Naive thymus-derived CD4-positive, alpha-beta T cell (primary cell): ENCODE measurements at regions not wholly inside any gene's neighbourhood (a gene's known extent, or its start where the extent isn't known, plus 50 kb on each side); places are given as distances from the start of the nearest gene placed in this dataset.

Experiments used
- ATAC-seq: fragments of 150-1000 bp; cut with Tn5 transposase; 2 replicates; pipeline ENCODE4 v1.10.0; 2021; ENCODE audit warnings: mild to moderate bottlenecking, moderate library complexity
- CTCF ChIA-PET: fragments of 350-600 bp; sonication (Branson Sonifier 250); formaldehyde crosslinking; loops from one replicate; lab custom pipeline; 2021; ENCODE audit warnings: antibody characterized with exemption; lab: Charles Lee
- POLR2A ChIA-PET: fragments of 350-600 bp; sonication (Branson Sonifier 250); formaldehyde crosslinking; loops from one replicate; lab custom pipeline; 2021; ENCODE audit warnings: antibody characterized with exemption, inconsistent platforms; lab: Charles Lee
- DNase-seq, 9 donors: peaks; one replicate each; pipeline versions ENCODE4 v3.0.0 to v3.0.0-alpha.2; 2020 to 2022; ENCODE audit warnings: mixed read lengths in 1 of 9
- H3K27ac ChIP-seq: one replicate; pipeline ENCODE4 v1.7.0; 2013; ENCODE audit warnings: mild to moderate bottlenecking, low read depth, low read length, moderate library complexity
- H3K27me3 ChIP-seq, 2 donors: one replicate each; pipeline ENCODE4 v1.7.0; 2013; ENCODE audit warnings: low read length in 2 of 2, mild to moderate bottlenecking in 2 of 2, moderate library complexity in 2 of 2; ENCODE audit not compliant: control insufficient read depth in 2 of 2, insufficient read depth in 2 of 2
- H3K36me3 ChIP-seq, 3 experiments: 1 replicate in 2 of 3; 2 replicates in 1 of 3; pipeline ENCODE4 v1.7.0; 2013; ENCODE audit warnings: low read length in 3 of 3, mild to moderate bottlenecking in 3 of 3, moderate library complexity in 1 of 3; ENCODE audit not compliant: insufficient read depth in 3 of 3, control insufficient read depth in 2 of 3
- H3K4me1 ChIP-seq, 2 donors: one replicate each; pipeline ENCODE4 v1.7.0; 2013; ENCODE audit warnings: low read length in 2 of 2, mild to moderate bottlenecking in 2 of 2, moderate library complexity in 1 of 2; ENCODE audit not compliant: control insufficient read depth in 2 of 2, insufficient read depth in 2 of 2
- H3K4me3 ChIP-seq: 2 replicates; pipeline ENCODE4 v1.7.0; 2013; ENCODE audit warnings: mild to moderate bottlenecking, low read length
- H3K9me3 ChIP-seq, 3 experiments: 1 replicate in 2 of 3; 2 replicates in 1 of 3; pipeline ENCODE4 v1.7.0; 2013; ENCODE audit warnings: low read length in 3 of 3; ENCODE audit not compliant: control insufficient read depth in 2 of 3
- H3K27ac Mint-ChIP-seq, 9 donors: one replicate each; pipeline ENCODE4 v1.8.0; 2020 to 2022; ENCODE audit warnings: mixed read lengths in 9 of 9, mild to moderate bottlenecking in 8 of 9, moderate library complexity in 5 of 9, inconsistent platforms in 2 of 9
- H3K27me3 Mint-ChIP-seq, 5 donors: one replicate each; pipeline ENCODE4 v1.8.0; 2021 to 2022; ENCODE audit warnings: mixed read lengths in 5 of 5, mild to moderate bottlenecking in 1 of 5
- H3K36me3 Mint-ChIP-seq, 5 donors: one replicate each; pipeline ENCODE4 v1.8.0; 2020 to 2022; ENCODE audit warnings: mixed read lengths in 5 of 5, mild to moderate bottlenecking in 3 of 5, inconsistent platforms in 1 of 5
- H3K4me1 Mint-ChIP-seq, 7 donors: one replicate each; pipeline ENCODE4 v1.8.0; 2020 to 2022; ENCODE audit warnings: mixed read lengths in 7 of 7, mild to moderate bottlenecking in 3 of 7, inconsistent platforms in 1 of 7
- H3K4me3 Mint-ChIP-seq, 10 donors: one replicate each; pipeline ENCODE4 v1.8.0; 2020 to 2022; ENCODE audit warnings: mild to moderate bottlenecking in 10 of 10, mixed read lengths in 10 of 10, moderate library complexity in 6 of 10, inconsistent platforms in 2 of 10
- H3K9me3 Mint-ChIP-seq, 11 donors: one replicate each; pipeline ENCODE4 v1.8.0; 2020 to 2022; ENCODE audit warnings: mixed read lengths in 11 of 11, mild to moderate bottlenecking in 4 of 11, inconsistent platforms in 1 of 11, moderate library complexity in 1 of 11
- intact Hi-C, 2 donors: fragments of 100-400 bp; cut with micrococcal nuclease; formaldehyde crosslinking; loops; one replicate each; pipeline ENCODE4 v1.15.1; 2023

- DNase-seq (no peak), ATAC-seq (no peak)
- Mint-ChIP-seq H3K4me1 (no peaks in the 10 kb centered on the region), H3K36me3 (no peaks in the 10 kb centered on the region), H3K9me3 (peaks cover 0 to 6% (median 0%) of the 10 kb centered on the region in 11 donors), H3K4me3 (no peak overlapping the region), H3K27me3 (no peaks in the 10 kb centered on the region), H3K27ac (no peak overlapping the region)
- H3K27me3 ChIP-seq = no peaks in the 10 kb centered on the region
- CTCF ChIA-PET = no interaction called here
- POLR2A ChIA-PET = no interaction called here
- intact Hi-C loops = no loop called here
- no peak overlapping the region for H3K27ac ChIP-seq
- no peak overlapping the region for H3K4me3 ChIP-seq
- no peaks in the 10 kb centered on the region for H3K36me3 ChIP-seq
- no peaks in the 10 kb centered on the region for H3K4me1 ChIP-seq
- no peaks in the 10 kb centered on the region for H3K9me3 ChIP-seq
Measured at GRCh38 chr12:77354766-77355362, 289.5 kb upstream of the E2F7 start.

GRCh38 chr12:77352946-77353345 is 287.6 kb upstream of the E2F7 start:
- H3K27me3 Mint-ChIP-seq = no peaks in the 10 kb centered on the region
- Histone ChIP-seq H3K27ac (no peak overlapping the region), H3K9me3 (no peaks in the 10 kb centered on the region), H3K27me3 (no peaks in the 10 kb centered on the region), H3K4me3 (no peak overlapping the region), H3K36me3 (no peaks in the 10 kb centered on the region), H3K4me1 (no peaks in the 10 kb centered on the region)
- ATAC-seq (no peak), DNase-seq (no peak)
- H3K4me1 Mint-ChIP-seq = no peaks in the 10 kb centered on the region
- intact Hi-C loops = no loop called here
- no peak overlapping the region for H3K27ac Mint-ChIP-seq
- H3K36me3 Mint-ChIP-seq = no peaks in the 10 kb centered on the region
- POLR2A ChIA-PET = no interaction called here
- H3K9me3 Mint-ChIP-seq = peaks cover 0 to 4% (median 0%) of the 10 kb centered on the region in 11 donors
- no peak overlapping the region for H3K4me3 Mint-ChIP-seq
- CTCF ChIA-PET = no interaction called here

GRCh38 chr12:77351860-77352259 is 286.5 kb upstream of the E2F7 start:
- no peak overlapping the region for H3K27ac ChIP-seq
- intact Hi-C loops = no loop called here
- no peak overlapping the region for H3K4me3 ChIP-seq
- no peaks in the 10 kb centered on the region for H3K36me3 ChIP-seq
- no peaks in the 10 kb centered on the region for H3K27me3 ChIP-seq
- H3K4me1 ChIP-seq = no peaks in the 10 kb centered on the region
- no peaks in the 10 kb centered on the region for H3K36me3 Mint-ChIP-seq
- no peaks in the 10 kb centered on the region for H3K4me1 Mint-ChIP-seq
- CTCF ChIA-PET = no interaction called here
- peaks cover 0 to 4% (median 0%) of the 10 kb centered on the region in 11 donors for H3K9me3 Mint-ChIP-seq
- no peak overlapping the region for H3K4me3 Mint-ChIP-seq
- no peaks in the 10 kb centered on the region for H3K9me3 ChIP-seq
- DNase-seq (no peak), ATAC-seq (no peak)
- no peak overlapping the region for H3K27ac Mint-ChIP-seq
- no peaks in the 10 kb centered on the region for H3K27me3 Mint-ChIP-seq
- POLR2A ChIA-PET = no interaction called here

GRCh38 chr12:77349689-77350370 is 284.5 kb upstream of the E2F7 start:
- intact Hi-C loops = no loop called here
- no peak for ATAC-seq
- ChIA-PET CTCF (no interaction called here), POLR2A (no interaction called here)
- H3K4me3 Mint-ChIP-seq = no peak overlapping the region
- Histone ChIP-seq H3K9me3 (no peaks in the 10 kb centered on the region), H3K27me3 (no peaks in the 10 kb centered on the region), H3K36me3 (no peaks in the 10 kb centered on the region), H3K4me3 (no peak overlapping the region), H3K27ac (no peak overlapping the region), H3K4me1 (no peaks in the 10 kb centered on the region)
- DNase-seq = no peak
- H3K27me3 Mint-ChIP-seq = no peaks in the 10 kb centered on the region
- H3K27ac Mint-ChIP-seq = no peak overlapping the region
- no peaks in the 10 kb centered on the region for H3K4me1 Mint-ChIP-seq
- H3K9me3 Mint-ChIP-seq = peaks cover 0 to 4% (median 0%) of the 10 kb centered on the region in 11 donors
- H3K36me3 Mint-ChIP-seq = no peaks in the 10 kb centered on the region

- DNase-seq = no peak
- intact Hi-C loops = no loop called here
Measured at GRCh38 chr12:77347017-77347416, 281.6 kb upstream of the E2F7 start.

GRCh38 chr12:77345336-77345735 is 280.0 kb upstream of the E2F7 start:
- no peaks in the 10 kb centered on the region for H3K4me1 ChIP-seq
- no peak overlapping the region for H3K27ac Mint-ChIP-seq
- no peaks in the 10 kb centered on the region for H3K36me3 ChIP-seq
- H3K36me3 Mint-ChIP-seq = no peaks in the 10 kb centered on the region
- no peaks in the 10 kb centered on the region for H3K9me3 ChIP-seq
- peak in 1 of 9 donors; percentile 0 for DNase-seq
- POLR2A ChIA-PET = no interaction called here
- H3K4me3 ChIP-seq = no peak overlapping the region
- ATAC-seq = no peak
- H3K4me3 Mint-ChIP-seq = no peak overlapping the region
- intact Hi-C loops = no loop called here
- H3K27me3 Mint-ChIP-seq = no peaks in the 10 kb centered on the region
- H3K27ac ChIP-seq = no peak overlapping the region
- H3K27me3 ChIP-seq = no peaks in the 10 kb centered on the region
- H3K9me3 Mint-ChIP-seq = peaks cover 0 to 5% (median 0%) of the 10 kb centered on the region in 11 donors
- H3K4me1 Mint-ChIP-seq = no peaks in the 10 kb centered on the region
- CTCF ChIA-PET = no interaction called here

More at GRCh38 chr12:77347017-77347416, 281.6 kb upstream of the E2F7 start:
- H3K4me1 Mint-ChIP-seq = no peaks in the 10 kb centered on the region
- no peak overlapping the region for H3K27ac Mint-ChIP-seq
- no peaks in the 10 kb centered on the region for H3K36me3 ChIP-seq
- CTCF ChIA-PET = no interaction called here
- H3K4me3 ChIP-seq = no peak overlapping the region
- no peaks in the 10 kb centered on the region for H3K36me3 Mint-ChIP-seq
- no peak overlapping the region for H3K27ac ChIP-seq
- H3K27me3 ChIP-seq = no peaks in the 10 kb centered on the region
- peaks cover 0 to 5% (median 0%) of the 10 kb centered on the region in 11 donors for H3K9me3 Mint-ChIP-seq
- ATAC-seq = no peak
- H3K4me3 Mint-ChIP-seq = no peak overlapping the region
- POLR2A ChIA-PET = no interaction called here
- H3K9me3 ChIP-seq = no peaks in the 10 kb centered on the region
- H3K27me3 Mint-ChIP-seq = no peaks in the 10 kb centered on the region
- no peaks in the 10 kb centered on the region for H3K4me1 ChIP-seq

GRCh38 chr12:77344651-77345050 is 279.3 kb upstream of the E2F7 start:
- POLR2A ChIA-PET = no interaction called here
- no peak overlapping the region for H3K27ac ChIP-seq

More at GRCh38 chr12:77344651-77345050, 279.3 kb upstream of the E2F7 start:
- no peaks in the 10 kb centered on the region for H3K4me1 ChIP-seq
- CTCF ChIA-PET = no interaction called here
- no peaks in the 10 kb centered on the region for H3K4me1 Mint-ChIP-seq
- no peaks in the 10 kb centered on the region for H3K27me3 Mint-ChIP-seq
- no peaks in the 10 kb centered on the region for H3K27me3 ChIP-seq
- no peak overlapping the region for H3K4me3 ChIP-seq
- H3K9me3 Mint-ChIP-seq = peaks cover 0 to 5% (median 0%) of the 10 kb centered on the region in 11 donors
- DNase-seq (no peak), ATAC-seq (no peak)
- H3K9me3 ChIP-seq = no peaks in the 10 kb centered on the region
- no peaks in the 10 kb centered on the region for H3K36me3 ChIP-seq
- intact Hi-C loops = no loop called here
- H3K4me3 Mint-ChIP-seq = no peak overlapping the region
- no peak overlapping the region for H3K27ac Mint-ChIP-seq
- no peaks in the 10 kb centered on the region for H3K36me3 Mint-ChIP-seq
